Prostate gland (tissue), 2 donors: ENCODE measurements at regions not wholly inside any gene's neighbourhood (a gene's known extent, or its start where the extent isn't known, plus 50 kb on each side); places are given as distances from the start of the nearest gene placed in this dataset.

Experiments used
- DNase-seq: peaks from one replicate; pipeline ENCODE4 v3.0.0-alpha.2; 2019; ENCODE audit warnings: low spot score
- H3K27ac ChIP-seq, 2 donors: fragments of 200-600 bp; sonication (generic); 2 replicates each; pipeline ENCODE4 v1.5.1; 2017 to 2019
- H3K27me3 ChIP-seq: fragments of 200-600 bp; sonication (generic); replicated peaks from 2 replicates; pipeline ENCODE4 v1.5.1; 2019; ENCODE audit not compliant: insufficient read depth
- H3K36me3 ChIP-seq, 2 donors: fragments of 200-600 bp; sonication (generic); 1 replicate in 1 of 2; 2 replicates in 1 of 2; pipeline versions ENCODE4 v1.5.1 to v1.8.1; 2017 to 2019
- H3K4me1 ChIP-seq: fragments of 200-600 bp; sonication (generic); replicated peaks from 2 replicates; pipeline ENCODE4 v1.5.1; 2019
- H3K4me3 ChIP-seq, 2 donors: fragments of 200-600 bp; sonication (generic); 2 replicates each; pipeline ENCODE4 v1.5.1; 2017 to 2019
- H3K9me3 ChIP-seq: fragments of 200-600 bp; sonication (generic); 2 replicates; pipeline ENCODE4 v1.5.1; 2017
- CTCF ChIP-seq, 4 experiments: fragments of 200-600 bp in 2 of 4; fragments of 450-650 bp in 2 of 4; sonication (generic) in 2 of 4; IDR thresholded peaks; 1 replicate in 3 of 4; 2 replicates in 1 of 4; pipeline ENCODE4 v1.5.1; 2016 to 2019; ENCODE audit warnings: antibody characterized with exemption in 4 of 4, mild to moderate bottlenecking in 2 of 4, moderate library complexity in 2 of 4
- POLR2A ChIP-seq: fragments of 450-650 bp; IDR thresholded peaks from one replicate; pipeline ENCODE4 v1.6.1; 2016; ENCODE audit warnings: antibody characterized with exemption, mild to moderate bottlenecking
- POLR2AphosphoS5 ChIP-seq: sonication (generic); formaldehyde crosslinking; IDR thresholded peaks from one replicate; pipeline ENCODE4 v1.6.1; 2017; ENCODE audit warnings: antibody characterized with exemption
- WGBS: methylation state at CpG from one replicate; pipeline ENCODE4 v1.1.5; 2018; 5-methylcytosine and 5-hydroxymethylcytosine counted together
- intact Hi-C: fragments of 100-400 bp; cut with DNase I; formaldehyde crosslinking; loops from one replicate; pipeline ENCODE4 v1.14.2; 2022

DNA sequence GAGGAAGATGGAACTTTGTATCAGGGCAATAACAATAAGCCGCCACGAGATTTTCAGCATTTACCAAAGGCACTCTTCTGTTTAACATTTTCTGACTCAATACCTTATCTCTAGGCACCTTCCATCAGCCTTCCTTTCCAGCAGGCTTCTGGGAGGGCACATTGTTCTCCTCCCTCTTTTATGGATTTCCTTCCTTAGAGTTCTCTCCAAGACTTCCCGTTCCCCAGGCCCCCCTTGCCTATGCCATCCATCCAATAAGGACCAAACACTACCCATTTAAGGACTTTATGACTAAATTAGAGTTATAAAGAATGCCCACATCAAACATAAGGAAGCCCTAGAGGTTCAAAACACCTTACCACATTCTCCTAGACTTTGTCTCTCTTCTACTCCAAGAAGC lies 71.0 kb upstream of the ACP3 start:
- 79% methylated on average over 3 of the region's 3 CpGs for WGBS
- Histone ChIP-seq H3K27ac (peak overlapping the region; percentile 53 to 73), H3K9me3 (no peaks in the 10 kb centered on the region), H3K4me1 (peaks cover 5% of the 10 kb centered on the region), H3K27me3 (no peaks in the 10 kb centered on the region), H3K36me3 (no peaks in the 10 kb centered on the region), H3K4me3 (no peak overlapping the region)
- no peak for DNase-seq
- intact Hi-C loops: no loop called here
- TF ChIP-seq POLR2AphosphoS5: no peak
- TF ChIP-seq CTCF (IDR thresholded peaks at IDR 0.05): no peak

DNA sequence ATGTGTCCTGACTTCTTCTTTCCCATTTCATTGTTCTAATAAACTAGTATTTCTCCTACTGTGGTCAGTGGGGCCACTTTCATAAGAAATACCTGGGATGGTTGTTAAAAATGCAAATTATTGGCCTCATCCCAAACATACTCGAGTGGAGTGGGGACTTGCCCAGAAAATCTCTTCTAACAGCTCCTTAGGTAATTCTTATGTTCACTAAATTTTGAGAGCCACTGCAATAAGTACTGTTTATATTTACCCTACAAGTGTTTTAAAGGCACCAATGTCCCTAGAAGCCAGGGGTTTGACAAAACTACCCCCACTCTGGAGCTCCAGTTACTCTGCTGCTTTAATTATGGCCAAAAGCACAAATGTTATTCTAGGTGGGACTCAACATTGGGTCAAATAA lies 70.0 kb upstream of the ACP3 start:
- H3K4me3 ChIP-seq: no peak overlapping the region
- no peaks in the 10 kb centered on the region for H3K36me3 ChIP-seq
- H3K9me3 ChIP-seq: no peaks in the 10 kb centered on the region
- intact Hi-C loops: no loop called here
- TF ChIP-seq POLR2A (no peak), POLR2AphosphoS5 (no peak), CTCF (IDR thresholded peaks at IDR 0.05) (no peak)
- H3K4me1 ChIP-seq: peaks cover 5% of the 10 kb centered on the region
- no peaks in the 10 kb centered on the region for H3K27me3 ChIP-seq
- H3K27ac ChIP-seq: peak overlapping the region; percentile 13 to 73
- DNase-seq: no peak
- 44% methylated on average over 1 of the region's 1 CpG for WGBS

DNA sequence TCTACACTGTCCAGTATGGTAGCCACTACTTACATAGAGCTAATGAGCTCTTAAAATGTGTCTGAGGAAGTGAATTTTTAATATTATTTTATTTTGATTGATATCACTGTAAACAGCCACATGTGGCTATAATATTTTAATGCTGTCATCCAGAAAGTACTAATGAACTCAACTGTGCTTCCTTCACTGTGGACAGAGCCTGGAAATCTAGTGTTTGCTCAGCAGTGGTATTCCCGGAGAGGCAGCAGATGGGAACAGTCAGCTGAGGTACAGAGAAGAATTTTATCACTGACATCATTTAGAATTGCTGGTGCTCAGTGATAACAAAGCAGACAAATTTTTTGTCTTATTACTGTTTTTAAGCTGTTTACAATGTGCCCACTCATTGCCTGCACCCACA lies 68.7 kb upstream of the ACP3 start:
- Histone ChIP-seq H3K9me3 (no peaks in the 10 kb centered on the region), H3K4me3 (no peak overlapping the region), H3K4me1 (peaks cover 5% of the 10 kb centered on the region), H3K36me3 (no peaks in the 10 kb centered on the region), H3K27me3 (no peaks in the 10 kb centered on the region), H3K27ac (peak overlapping the region; percentile 10 to 73)
- TF ChIP-seq CTCF (IDR thresholded peaks at IDR 0.05) (no peak), POLR2A (no peak), POLR2AphosphoS5 (no peak)
- intact Hi-C loops: no loop called here
- 43% methylated on average over 1 of the region's 1 CpG for WGBS
- no peak for DNase-seq

GRCh38 chr3:132253262-132253878 lies 63.8 kb upstream of the ACP3 start:
- no peak overlapping the region for H3K4me3 ChIP-seq
- H3K27me3 ChIP-seq: no peaks in the 10 kb centered on the region
- no peaks in the 10 kb centered on the region for H3K36me3 ChIP-seq
- peaks cover 8% of the 10 kb centered on the region for H3K4me1 ChIP-seq
- H3K27ac ChIP-seq: peak overlapping the region; percentile 71 to 73
- intact Hi-C loops: loop anchor here (2.0 kb wide), 1 partner anchor 89 kb away; no protein-coding TSS in a partner anchor
- peak; percentile 44 for TF ChIP-seq POLR2AphosphoS5
- peak; percentile 45 to 82 (median 68) for TF ChIP-seq CTCF (IDR thresholded peaks at IDR 0.05)
- TF ChIP-seq POLR2A: no peak
- no peaks in the 10 kb centered on the region for H3K9me3 ChIP-seq
- whole genome bisulfite sequencing: 5% methylated on average over 4 of the region's 4 CpGs
- DNase-seq: peak; percentile 53

DNA sequence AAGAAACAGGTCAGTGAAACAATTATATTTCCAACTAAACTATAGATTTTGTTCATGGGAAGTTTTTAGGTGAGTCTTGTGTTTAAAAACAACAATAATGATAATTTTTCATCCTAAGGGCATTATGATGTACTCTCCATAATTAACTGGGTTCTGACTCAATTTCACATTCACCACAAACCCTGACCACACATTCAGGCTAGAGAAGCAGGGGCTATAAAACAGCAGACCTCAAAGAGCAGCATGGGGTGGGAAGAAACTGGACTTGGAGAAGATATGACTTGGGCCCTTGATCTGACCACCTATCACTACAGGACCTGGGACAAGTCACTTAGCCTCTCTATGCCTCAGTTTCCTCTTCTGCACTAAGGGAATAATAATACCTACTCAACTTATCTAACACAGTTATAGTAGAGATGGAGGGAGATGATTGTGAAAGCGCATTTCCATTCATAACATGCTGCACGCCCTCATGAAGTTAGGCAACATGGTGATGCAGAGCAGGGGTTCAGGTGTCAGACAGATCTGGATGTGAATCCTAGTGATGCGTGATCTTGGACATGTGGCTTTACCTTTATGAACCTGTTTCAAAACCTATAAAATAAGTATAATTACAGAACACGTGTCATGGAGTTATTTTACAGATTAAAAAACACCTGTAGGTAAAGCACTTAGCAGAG lies 63.0 kb upstream of the ACP3 start:
- Histone ChIP-seq H3K36me3 (no peaks in the 10 kb centered on the region), H3K4me1 (peaks cover 8% of the 10 kb centered on the region), H3K27ac (peak overlapping the region; percentile 71 to 73), H3K9me3 (no peaks in the 10 kb centered on the region), H3K27me3 (no peaks in the 10 kb centered on the region), H3K4me3 (no peak overlapping the region)
- intact Hi-C loops: no loop called here
- WGBS: 67% methylated on average over 4 of the region's 4 CpGs
- no peak for TF ChIP-seq CTCF (IDR thresholded peaks at IDR 0.05)
- no peak for TF ChIP-seq POLR2AphosphoS5
- TF ChIP-seq POLR2A: no peak
- DNase-seq: no peak
